HCT116 (cell line): ENCODE measurements at regions not wholly inside any gene's neighbourhood (a gene's known extent, or its start where the extent isn't known, plus 50 kb on each side); places are given as distances from the start of the nearest gene placed in this dataset.

ENCODE experiments used
- ATAC-seq: fragments of 200-7000 bp; cut with Tn5 transposase; 2 replicates; pipeline ENCODE4 v1.9.1; 2020; ENCODE audit warnings: mild to moderate bottlenecking, moderate library complexity
- BruUV-seq: library from RNA; stranded (reverse); fragments of 400-500 nt; replicated peaks from 2 replicates; lab custom pipeline; 2021; lab: Mats Ljungman, UMichigan
- CTCF ChIA-PET: fragments of 300-600 bp; sonication (Branson Sonifier 250); formaldehyde crosslinking; loops from one replicate; lab custom pipeline; 2021; ENCODE audit warnings: antibody characterized with exemption; lab: Charles Lee
- POLR2A ChIA-PET: fragments of 300-600, 350-600 bp; sonication (Branson Sonifier 250); formaldehyde crosslinking; loops from one replicate; lab custom pipeline; 2021; ENCODE audit warnings: antibody characterized with exemption; lab: Charles Lee
- RAD21 ChIA-PET, 2 experiments: fragments of 300-600 bp; sonication (Branson Sonifier 250); formaldehyde crosslinking; loops; one replicate each; lab custom pipeline; 2023; ENCODE audit warnings: low total read pairs in 2 of 2; ENCODE audit not compliant: uncharacterized antibody in 2 of 2, unreplicated experiment in 2 of 2, low non-redundant PET in 1 of 2; lab: Charles Lee
- DNase-seq: peaks from one replicate; pipeline ENCODE4 v3.0.0-alpha.2; 2010; ENCODE audit warnings: low read depth, low spot score
- H2AFZ ChIP-seq: fragments of 200-600 bp; shearing (Covaris generic), sonication (generic); 2 replicates; pipeline ENCODE4 v1.6.1; 2017; ENCODE audit warnings: low read depth, mixed run types, mixed read lengths, antibody characterized with exemption, low read length; ENCODE audit not compliant: poor library complexity, severe bottlenecking
- H3K27ac ChIP-seq: 2 replicates; pipeline ENCODE4 v1.5.1; 2012; ENCODE audit warnings: low read depth, low read length
- H3K27me3 ChIP-seq: fragments of 200-600 bp; sonication (generic); 2 replicates; pipeline ENCODE4 v1.6.1; 2016; ENCODE audit warnings: mixed run types, low read length, mixed read lengths; ENCODE audit not compliant: insufficient read depth
- H3K36me3 ChIP-seq, 2 experiments: fragments of 200-500 bp in 1 of 2; fragments of 200-600 bp in 1 of 2; sonication (Bioruptor generic) in 1 of 2; sonication (generic) in 1 of 2; 2 replicates each; pipeline versions ENCODE4 v1.5.1 to v1.6.1; 2014 to 2016; ENCODE audit warnings: low read length in 2 of 2, inconsistent platforms in 1 of 2, mixed read lengths in 1 of 2, mixed run types in 1 of 2; ENCODE audit not compliant: insufficient read depth in 2 of 2, control insufficient read depth in 1 of 2
- H3K4me1 ChIP-seq, 2 experiments: fragments of 200-600 bp in 1 of 2; sonication (generic) in 1 of 2; 2 replicates each; pipeline versions ENCODE4 v1.5.1 to v1.6.1; 2012 to 2017; ENCODE audit warnings: low read length in 2 of 2, inconsistent platforms in 1 of 2, mild to moderate bottlenecking in 1 of 2, mixed read lengths in 1 of 2, mixed run types in 1 of 2, moderate library complexity in 1 of 2; ENCODE audit not compliant: insufficient read depth in 2 of 2, control insufficient read depth in 1 of 2
- H3K4me2 ChIP-seq: fragments of 200-600 bp; sonication (generic); 2 replicates; pipeline ENCODE4 v1.6.1; 2017; ENCODE audit warnings: mixed run types, low read length, mixed read lengths
- H3K4me3 ChIP-seq, 2 experiments: fragments of 200-600 bp in 1 of 2; sonication (generic) in 1 of 2; replicated peaks in 1 of 2; 2 replicates each; pipeline ENCODE4 v1.5.1; 2011 to 2016; ENCODE audit warnings: low read length in 2 of 2, control low read depth in 1 of 2, low read depth in 1 of 2, mild to moderate bottlenecking in 1 of 2, mixed read lengths in 1 of 2, mixed run types in 1 of 2
- H3K79me2 ChIP-seq: fragments of 200-600 bp; sonication (generic); 2 replicates; pipeline ENCODE4 v1.6.1; 2017; ENCODE audit warnings: mild to moderate bottlenecking, mixed run types, low read length, moderate library complexity, mixed read lengths; ENCODE audit not compliant: insufficient read depth
- H3K9ac ChIP-seq: fragments of 200-600 bp; sonication (generic); 2 replicates; pipeline ENCODE4 v1.6.1; 2016; ENCODE audit warnings: low read length, mixed read lengths
- H3K9me2 ChIP-seq: fragments of 200-600 bp; sonication (generic), shearing (Covaris generic); 2 replicates; pipeline ENCODE4 v1.6.1; 2017; ENCODE audit warnings: mixed run types, mild to moderate bottlenecking, moderate library complexity; ENCODE audit not compliant: insufficient read depth
- H3K9me3 ChIP-seq, 2 experiments: fragments of 200-500 bp in 1 of 2; fragments of 200-600 bp in 1 of 2; sonication (Bioruptor generic) in 1 of 2; sonication (generic) in 1 of 2; 2 replicates each; pipeline ENCODE4 v1.6.1; 2014 to 2017; ENCODE audit warnings: low read length in 2 of 2, mixed read lengths in 2 of 2, inconsistent platforms in 1 of 2, low read depth in 1 of 2, mild to moderate bottlenecking in 1 of 2, mixed run types in 1 of 2, moderate library complexity in 1 of 2; ENCODE audit not compliant: control insufficient read depth in 1 of 2, insufficient read depth in 1 of 2
- H4K20me1 ChIP-seq: fragments of 200-600 bp; sonication (generic), shearing (Covaris generic); 2 replicates; pipeline ENCODE4 v1.6.1; 2017; ENCODE audit warnings: mixed run types, mild to moderate bottlenecking, moderate library complexity; ENCODE audit not compliant: insufficient read depth
- EGR1 ChIP-seq: IDR thresholded peaks from 2 replicates; pipeline ENCODE4 v1.6.1; 2012; ENCODE audit warnings: low read depth
- SIN3A ChIP-seq: IDR thresholded peaks from 2 replicates; pipeline ENCODE4 v1.6.1; 2012; ENCODE audit warnings: low read depth
- YY1 ChIP-seq: IDR thresholded peaks from 2 replicates; pipeline ENCODE4 v1.6.1; 2011; ENCODE audit warnings: low read length, low read depth, moderate library complexity, mild to moderate bottlenecking; ENCODE audit not compliant: insufficient replicate concordance; ENCODE audit errors: extremely low read depth
- intact Hi-C: fragments of 100-400 bp; cut with micrococcal nuclease; formaldehyde crosslinking; loops from 2 replicates; pipeline ENCODE4 v1.10.0; 2022
- TF ChIP-seq, protein P1 (sequence below): IDR thresholded peaks from 2 replicates; pipeline ENCODE4 v1.6.1; 2012
- TF ChIP-seq, protein P2 (sequence below): IDR thresholded peaks from 2 replicates; pipeline ENCODE4 v1.6.1; 2012
- TF ChIP-seq, protein P3 (sequence below): IDR thresholded peaks from 2 replicates; pipeline ENCODE4 v1.6.1; 2011; ENCODE audit warnings: mild to moderate bottlenecking, low read length, moderate library complexity; ENCODE audit not compliant: insufficient replicate concordance; ENCODE audit errors: extremely low read depth
- TF ChIP-seq, protein P4 (sequence below), 3 experiments: fragments of 200-600 bp in 1 of 3; sonication (generic) in 1 of 3; IDR thresholded peaks in 2 of 3; conservative IDR thresholded peaks in 1 of 3; 2 replicates each; pipeline ENCODE4 v1.5.1; 2012 to 2017; ENCODE audit warnings: low read depth in 2 of 3, low read length in 2 of 3, antibody characterized with exemption in 1 of 3, borderline replicate concordance in 1 of 3, control low read depth in 1 of 3, mild to moderate bottlenecking in 1 of 3, mixed read lengths in 1 of 3, mixed run types in 1 of 3, moderate library complexity in 1 of 3; ENCODE audit not compliant: insufficient read depth in 1 of 3

DNA sequence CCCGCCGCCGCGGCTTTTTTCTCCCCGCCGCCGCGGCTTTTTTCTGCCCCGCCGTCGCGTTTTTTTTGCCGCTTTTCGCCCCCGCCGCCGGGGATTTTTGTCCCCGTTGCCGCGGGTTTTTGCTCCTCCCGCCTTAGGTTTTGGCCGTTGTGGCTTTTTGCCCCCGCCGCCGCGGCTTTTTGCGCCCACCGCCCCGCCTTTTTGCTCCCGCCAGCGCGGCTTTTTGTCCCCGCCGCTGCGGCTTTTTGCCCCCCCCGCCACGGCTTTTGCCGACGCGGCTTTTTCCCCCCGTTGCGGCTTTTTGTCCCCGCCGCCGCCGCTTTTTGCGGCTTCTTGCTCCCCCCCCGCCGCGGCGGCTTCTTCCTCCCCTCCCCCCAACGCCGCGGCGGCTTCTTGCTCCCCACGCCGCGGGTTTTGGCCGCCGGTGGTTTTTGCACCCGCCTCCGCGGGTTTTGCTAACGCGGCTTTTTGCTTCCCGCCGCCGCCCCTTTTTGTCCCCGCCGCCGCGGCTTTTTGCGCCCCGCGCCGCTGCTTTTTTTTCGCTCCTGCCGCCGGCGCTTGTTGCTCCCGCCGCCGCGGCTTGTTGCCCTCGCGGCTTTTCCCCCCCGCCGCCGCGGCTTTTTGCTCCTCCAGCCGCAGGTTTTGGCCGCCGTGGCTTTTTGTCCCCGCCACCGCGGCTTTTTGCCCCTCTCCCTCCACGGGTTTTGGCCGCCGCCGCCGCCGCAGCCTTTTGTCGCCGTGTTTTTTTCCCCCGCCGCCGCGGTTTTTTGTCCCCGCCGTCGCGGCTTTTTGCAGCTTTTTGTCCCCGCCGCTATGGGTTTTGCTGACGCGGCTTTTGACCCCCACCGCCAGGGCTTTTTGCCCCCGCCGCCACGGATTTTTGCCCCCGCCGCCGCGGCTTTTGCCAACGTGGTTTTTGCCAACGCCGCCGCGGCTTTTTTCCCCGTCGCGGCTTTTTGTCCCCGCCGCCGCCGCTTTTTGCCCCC lies 150.3 kb downstream of the KCNJ18 start:
- Histone ChIP-seq H3K4me1 (no peaks in the 10 kb centered on the region), H3K27me3 (no peaks in the 10 kb centered on the region), H3K4me3 (no peak overlapping the region), H4K20me1 (no peaks in the 10 kb centered on the region), H3K9me3 (no peaks in the 10 kb centered on the region), H2AFZ (no peak overlapping the region), H3K4me2 (no peak overlapping the region), H3K36me3 (no peaks in the 10 kb centered on the region), H3K9ac (no peak overlapping the region), H3K27ac (no peak overlapping the region), H3K9me2 (no peaks in the 10 kb centered on the region), H3K79me2 (no peaks in the 10 kb centered on the region)
- ChIA-PET POLR2A (no interaction called here), RAD21 (no interaction called here), CTCF (no interaction called here)
- BruUV-seq: no TSS peak
- TF ChIP-seq SIN3A (no peak), EGR1 (no peak), YY1 (no peak)
- TF ChIP-seq, protein P1, sequence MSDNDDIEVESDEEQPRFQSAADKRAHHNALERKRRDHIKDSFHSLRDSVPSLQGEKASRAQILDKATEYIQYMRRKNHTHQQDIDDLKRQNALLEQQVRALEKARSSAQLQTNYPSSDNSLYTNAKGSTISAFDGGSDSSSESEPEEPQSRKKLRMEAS: no peak
- TF ChIP-seq, protein P2, sequence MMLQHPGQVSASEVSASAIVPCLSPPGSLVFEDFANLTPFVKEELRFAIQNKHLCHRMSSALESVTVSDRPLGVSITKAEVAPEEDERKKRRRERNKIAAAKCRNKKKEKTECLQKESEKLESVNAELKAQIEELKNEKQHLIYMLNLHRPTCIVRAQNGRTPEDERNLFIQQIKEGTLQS: no peak
- TF ChIP-seq, protein P3, sequence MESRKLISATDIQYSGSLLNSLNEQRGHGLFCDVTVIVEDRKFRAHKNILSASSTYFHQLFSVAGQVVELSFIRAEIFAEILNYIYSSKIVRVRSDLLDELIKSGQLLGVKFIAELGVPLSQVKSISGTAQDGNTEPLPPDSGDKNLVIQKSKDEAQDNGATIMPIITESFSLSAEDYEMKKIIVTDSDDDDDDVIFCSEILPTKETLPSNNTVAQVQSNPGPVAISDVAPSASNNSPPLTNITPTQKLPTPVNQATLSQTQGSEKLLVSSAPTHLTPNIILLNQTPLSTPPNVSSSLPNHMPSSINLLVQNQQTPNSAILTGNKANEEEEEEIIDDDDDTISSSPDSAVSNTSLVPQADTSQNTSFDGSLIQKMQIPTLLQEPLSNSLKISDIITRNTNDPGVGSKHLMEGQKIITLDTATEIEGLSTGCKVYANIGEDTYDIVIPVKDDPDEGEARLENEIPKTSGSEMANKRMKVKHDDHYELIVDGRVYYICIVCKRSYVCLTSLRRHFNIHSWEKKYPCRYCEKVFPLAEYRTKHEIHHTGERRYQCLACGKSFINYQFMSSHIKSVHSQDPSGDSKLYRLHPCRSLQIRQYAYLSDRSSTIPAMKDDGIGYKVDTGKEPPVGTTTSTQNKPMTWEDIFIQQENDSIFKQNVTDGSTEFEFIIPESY: no peak
- TF ChIP-seq, protein P4, sequence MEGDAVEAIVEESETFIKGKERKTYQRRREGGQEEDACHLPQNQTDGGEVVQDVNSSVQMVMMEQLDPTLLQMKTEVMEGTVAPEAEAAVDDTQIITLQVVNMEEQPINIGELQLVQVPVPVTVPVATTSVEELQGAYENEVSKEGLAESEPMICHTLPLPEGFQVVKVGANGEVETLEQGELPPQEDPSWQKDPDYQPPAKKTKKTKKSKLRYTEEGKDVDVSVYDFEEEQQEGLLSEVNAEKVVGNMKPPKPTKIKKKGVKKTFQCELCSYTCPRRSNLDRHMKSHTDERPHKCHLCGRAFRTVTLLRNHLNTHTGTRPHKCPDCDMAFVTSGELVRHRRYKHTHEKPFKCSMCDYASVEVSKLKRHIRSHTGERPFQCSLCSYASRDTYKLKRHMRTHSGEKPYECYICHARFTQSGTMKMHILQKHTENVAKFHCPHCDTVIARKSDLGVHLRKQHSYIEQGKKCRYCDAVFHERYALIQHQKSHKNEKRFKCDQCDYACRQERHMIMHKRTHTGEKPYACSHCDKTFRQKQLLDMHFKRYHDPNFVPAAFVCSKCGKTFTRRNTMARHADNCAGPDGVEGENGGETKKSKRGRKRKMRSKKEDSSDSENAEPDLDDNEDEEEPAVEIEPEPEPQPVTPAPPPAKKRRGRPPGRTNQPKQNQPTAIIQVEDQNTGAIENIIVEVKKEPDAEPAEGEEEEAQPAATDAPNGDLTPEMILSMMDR (IDR thresholded peaks at IDR 0.05 in 2 of 3, conservative IDR thresholded peaks at IDR 0.05 in 1 of 3; ENCODE audit: borderline replicate concordance in 1 of 3, insufficient read depth in 1 of 3, low read depth in 2 of 3, low read length in 2 of 3): no peak
- DNase-seq: no peak
- intact Hi-C loops: no loop called here
- no peak for ATAC-seq
